ENCODE measurements at regions not wholly inside any gene's neighbourhood (a gene's known extent, or its start where the extent isn't known, plus 50 kb on each side); places are given as distances from the start of the nearest gene placed in this dataset.
A peak's percentile ranks its signal among the peaks of the same experiment; 100 is the strongest.
"Not testable (repeated sequence)": the region's sequence is repeated elsewhere in the genome, so short reads cannot be mapped to it uniquely, and the experiment has no call there.

DNA sequence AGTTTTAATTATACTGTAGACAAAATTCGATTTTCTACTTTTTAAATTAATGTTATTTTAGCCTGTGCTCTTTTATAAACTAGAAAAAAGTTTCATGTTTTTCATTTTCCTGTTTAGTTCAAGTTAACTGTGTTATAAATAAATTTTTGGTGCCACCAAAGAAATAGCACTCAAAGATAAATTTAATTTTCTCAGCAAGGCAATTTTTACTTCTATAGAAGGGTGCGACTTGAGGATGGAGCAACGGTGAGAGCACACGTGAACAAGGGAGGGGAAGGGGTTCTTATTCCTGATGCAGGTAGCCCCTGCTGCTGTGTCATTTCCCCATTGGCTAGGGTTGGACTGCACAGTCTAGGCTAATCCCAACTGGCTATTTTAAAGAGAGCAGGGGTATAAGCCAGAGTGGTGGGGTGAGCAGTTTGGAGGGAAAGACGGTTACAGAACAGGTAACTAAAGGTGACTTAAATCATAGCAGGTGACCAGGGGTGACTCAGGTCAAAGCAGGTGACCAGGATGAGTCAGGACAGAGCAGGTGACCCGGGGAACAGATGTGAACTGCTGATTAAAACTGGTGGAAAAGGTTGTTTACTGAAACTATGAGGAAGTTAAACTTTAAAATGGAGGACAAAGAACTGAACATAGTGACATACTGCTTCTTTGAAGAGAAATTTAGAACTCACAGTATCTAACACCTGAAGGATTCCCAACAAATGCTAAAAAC, 104.6 kb upstream of the GPBP1 start:
- no peak for DNase-seq

DNA sequence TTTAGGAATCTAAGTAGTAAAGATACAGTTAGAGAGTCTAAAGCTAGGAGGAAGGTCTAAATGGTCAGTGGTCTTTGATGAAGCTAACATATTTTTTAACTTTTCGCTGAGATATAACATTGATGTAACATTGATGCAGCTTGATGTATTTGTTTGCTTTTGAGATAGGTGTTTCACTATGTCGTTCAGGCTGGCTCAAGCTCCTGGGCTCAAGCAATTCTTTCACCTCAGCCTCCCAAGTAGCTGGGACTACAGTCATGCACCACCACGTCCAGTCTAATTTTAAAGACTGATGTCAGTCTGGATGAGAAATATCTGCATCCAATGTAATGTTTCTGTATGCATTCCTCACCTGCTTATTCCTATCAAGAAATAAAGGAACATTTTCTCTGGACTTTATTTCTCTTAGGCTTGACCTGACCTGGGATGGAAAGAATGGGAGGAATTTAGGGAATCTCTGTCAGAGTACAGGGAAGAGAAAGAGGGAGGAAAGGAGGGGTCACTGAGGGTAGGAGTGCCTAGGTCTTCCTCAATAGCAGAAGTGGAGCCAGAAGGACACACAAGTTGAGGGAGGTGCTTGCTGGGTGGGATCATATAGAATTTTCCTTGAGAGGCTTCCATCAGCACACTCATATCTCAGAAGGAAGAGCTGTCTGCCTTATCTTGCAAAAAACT, 101.5 kb upstream of the GPBP1 start:
- no peak for DNase-seq

DNA sequence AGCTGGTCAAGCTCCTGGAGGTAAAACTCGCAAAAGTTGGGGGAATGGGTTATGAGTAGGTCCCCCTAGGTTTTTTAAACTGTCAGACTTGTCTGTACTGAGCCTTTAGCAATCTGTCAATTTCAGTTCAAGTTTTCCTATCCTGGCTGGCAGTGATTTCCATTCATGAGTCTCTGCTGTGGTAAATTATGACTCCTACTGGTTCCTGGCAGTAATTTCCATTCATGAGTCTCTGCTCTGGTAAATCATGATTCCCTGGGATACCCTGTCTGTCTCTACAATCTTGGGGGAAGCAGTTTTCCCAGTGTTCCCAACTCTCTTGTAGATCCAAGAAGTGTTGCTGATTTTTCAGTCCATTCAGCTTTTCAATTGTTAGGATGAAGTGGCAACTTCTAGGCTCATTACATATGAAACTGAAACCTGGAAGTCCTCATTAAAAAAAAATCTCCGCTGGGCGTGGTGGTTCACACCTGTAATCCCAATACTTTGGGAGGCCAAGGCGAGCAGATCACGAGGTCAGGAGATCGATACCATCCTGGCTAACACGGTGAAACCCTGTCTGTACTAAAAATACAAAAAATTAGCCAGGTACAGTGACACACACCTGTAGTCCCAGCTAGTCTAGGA, 91.3 kb upstream of the GPBP1 start:
- DNase-seq = no peak

DNA sequence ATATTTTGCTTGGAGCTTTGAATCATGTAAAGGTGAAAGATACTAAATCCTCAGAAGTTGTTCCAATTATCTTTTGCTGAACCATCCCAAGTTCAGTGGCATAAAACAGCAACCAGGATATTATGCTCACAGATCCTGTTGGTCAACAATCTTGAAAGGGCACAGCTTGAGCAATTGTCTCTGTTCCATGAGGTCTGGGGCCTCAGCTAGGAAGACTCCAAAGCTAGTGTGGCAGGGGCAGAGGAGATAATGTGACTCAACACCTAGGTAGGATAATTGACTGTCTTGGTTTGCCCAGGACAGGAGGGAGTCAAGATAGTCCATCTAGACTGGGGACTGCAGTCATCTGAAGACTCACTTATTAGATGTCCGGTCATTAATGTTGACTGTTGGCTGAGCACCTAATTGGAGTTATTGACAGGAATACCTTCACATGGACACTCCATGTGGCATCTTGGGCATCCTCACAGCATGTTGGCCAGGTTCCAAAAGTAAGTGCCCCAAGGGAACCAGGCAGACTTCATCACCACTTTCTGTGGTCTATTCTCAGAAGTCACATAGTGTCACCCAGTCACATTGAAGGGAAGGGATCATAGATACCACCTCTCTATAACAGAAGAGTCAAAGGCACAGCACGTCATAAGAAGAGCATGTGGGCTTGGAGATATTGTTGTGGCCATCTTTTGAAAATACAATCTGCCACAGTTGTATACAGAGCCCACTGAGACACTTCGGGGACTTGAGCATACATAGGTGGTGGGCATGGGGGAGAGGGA, 88.4 kb upstream of the GPBP1 start:
- DNase-seq = no peak

DNA sequence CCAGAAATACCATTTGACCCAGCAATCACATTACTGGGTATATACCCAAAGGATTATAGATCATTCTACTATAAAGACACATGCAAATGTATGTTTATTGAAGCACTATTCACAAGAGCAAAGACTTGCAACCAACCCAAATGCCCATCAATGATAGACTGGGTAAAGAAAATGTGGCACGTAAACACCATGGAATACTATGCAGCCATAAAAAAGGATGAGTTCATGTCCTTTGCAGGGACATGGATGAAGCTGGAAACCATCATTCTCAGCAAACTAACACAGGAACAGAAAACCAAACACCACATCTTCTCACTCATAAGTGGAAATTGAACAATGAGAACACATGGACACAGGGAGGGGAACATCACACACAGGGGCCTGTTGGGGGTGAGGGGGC, 85.9 kb upstream of the GPBP1 start:
- not testable (repeated sequence) for DNase-seq

DNA sequence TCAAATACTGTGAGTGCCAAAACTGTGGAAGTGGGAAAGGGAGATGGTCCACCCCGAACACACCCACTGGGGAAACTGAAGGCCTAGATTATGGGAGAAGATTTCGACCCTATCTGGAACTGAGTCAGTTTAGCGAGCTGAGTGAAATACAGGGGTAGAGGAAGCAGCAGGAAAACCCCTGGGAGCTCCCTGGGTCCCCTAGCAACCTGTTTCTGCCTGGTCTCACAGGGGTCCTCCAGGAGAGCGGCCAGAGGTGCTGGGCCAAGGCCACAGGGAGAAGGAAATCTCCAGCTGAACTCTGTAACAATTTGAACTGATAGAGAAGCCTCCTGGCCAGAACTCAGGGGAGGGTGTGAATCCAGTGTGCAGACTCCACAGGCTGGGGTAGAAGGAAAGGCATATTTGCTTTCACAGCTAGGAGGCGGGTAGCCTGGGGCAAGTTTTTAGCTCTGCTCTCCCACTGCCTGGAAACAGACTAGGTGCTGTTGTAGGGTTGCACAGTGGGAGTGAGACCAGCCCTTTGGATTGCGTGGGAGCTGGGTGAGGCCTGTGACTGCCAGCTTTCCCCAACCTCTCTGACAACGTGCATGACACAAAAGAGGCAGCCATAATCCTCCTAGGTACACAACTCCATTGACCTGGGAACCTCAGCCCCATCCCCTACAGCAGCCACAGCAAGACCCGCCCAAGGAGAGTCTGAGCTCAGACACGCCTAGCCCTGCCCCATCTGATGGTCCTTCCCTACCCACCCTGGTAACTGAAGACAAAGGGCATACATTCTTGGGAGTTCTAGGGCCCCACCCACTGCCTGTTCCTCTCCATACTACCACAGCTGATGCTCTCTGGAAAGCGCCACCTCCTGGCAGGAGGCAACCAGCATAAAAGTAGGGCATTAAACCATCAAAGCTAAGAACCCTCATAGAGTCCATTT, 78.8 kb upstream of the GPBP1 start:
- no peak for DNase-seq

DNA sequence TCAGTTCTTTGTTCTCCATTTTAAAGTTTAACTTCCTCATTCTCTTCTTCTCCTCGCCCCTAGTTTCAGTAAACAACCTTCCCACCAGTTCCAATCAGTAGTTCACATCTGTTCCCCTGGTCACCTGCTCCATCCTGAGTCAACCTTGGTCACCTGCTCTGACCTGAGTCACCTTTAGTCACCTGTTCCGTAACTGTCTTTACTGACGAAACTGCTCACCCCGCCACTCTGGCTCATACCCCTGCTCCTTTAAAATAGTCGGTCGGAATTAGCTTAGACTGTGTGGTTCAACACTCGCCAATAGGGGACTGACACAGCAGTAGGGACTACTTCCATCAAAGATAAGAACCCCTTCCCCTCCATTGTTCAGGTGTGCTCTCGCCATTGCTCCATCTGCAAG, 76.3 kb upstream of the GPBP1 start:
- no peak for DNase-seq

DNA sequence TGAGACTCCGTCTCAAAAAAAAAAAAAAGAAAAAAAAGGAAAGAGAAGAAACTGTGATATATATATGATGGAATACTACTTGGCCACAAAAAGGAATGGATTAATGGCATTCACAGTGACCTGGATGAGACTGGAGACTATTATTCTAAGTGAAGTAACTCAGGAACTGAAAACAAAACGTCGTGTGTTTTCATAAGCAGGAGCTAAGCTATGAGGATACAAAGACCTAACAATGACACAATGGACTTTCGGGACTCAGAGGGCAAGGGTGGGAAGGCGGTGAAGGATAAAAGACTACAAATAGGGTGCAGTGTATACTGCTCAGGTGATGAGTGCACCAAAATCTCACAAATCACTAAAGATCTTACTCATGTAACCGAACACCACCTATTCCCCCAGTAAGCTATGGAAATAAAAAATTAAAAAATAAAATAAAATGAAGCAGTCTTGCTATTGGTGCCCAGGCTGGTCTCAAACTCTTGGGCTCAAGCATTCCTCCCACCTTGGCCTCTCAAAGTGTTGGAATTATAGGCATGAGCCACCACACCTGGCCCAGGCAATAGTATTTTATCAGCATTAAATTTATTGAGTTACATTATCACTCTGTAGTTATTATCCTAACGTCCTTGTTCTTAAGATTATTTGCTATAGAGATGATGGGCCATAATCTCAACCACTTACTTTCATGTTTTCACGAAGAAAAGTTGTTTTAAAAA, 71.5 kb upstream of the GPBP1 start:
- DNase-seq = no peak

DNA sequence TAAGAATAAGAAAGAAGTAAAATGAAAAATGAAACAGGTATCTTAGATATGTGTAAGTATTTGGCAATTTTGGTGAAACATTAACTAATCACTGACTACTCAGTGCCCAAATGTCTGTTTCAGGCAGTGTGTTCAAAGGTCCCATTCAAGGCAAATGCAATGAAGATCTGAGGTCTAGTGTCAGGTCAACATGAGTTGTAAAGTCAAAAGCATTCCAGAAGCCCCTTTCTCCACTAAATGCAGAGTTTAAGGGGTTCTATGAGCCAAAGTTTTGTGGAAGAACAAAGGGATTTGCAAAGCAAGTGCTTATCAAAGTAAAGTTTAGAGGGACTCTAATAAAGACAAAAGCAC, 71.0 kb upstream of the GPBP1 start:
- no peak for DNase-seq

DNA sequence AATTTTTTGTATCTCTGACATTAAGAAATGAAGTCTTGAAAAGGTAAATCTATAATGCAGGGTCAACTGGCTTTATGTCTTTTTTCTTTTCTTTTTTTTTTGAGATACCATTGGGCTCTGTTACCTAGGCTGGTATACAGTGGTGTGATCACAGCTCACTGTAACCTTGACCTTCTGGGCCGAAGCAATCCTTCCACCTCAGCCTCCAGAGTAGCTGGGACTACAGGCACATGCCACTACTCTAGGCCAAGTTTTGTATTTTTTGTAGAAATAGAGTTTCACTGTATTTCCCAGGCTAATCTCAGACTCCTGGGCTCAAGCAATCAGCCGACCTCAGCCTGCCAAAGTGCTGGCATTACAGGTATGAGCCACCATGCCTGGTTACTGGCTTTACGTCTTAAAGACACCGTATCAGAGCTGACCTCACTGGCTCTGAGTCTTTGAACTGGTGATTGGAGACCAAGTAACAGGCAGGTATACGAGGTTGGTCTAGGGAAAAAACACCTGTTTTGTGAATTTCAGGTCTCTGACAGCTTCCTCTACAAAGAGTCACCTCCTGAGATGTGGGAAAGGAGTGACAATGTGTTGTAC, 70.4 kb upstream of the GPBP1 start:
- no peak for DNase-seq

DNA sequence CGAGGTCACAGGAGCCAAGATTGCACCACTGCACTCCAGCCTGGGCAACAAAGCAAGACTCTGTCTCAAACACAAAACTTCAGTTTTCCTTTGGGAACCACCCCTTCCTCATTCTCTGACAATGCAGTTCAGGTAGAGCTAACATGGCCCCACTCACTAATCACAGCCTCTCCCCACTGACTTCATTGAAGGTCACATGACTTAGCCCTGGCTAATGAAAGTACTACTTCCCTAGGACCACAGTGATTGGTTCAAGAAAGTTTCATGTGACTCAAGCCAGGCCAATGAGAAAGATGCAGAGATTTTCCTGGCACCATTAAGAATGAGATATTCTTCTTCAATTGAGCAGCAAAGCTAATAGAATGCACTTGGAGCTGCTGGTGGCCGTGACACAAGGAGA, 67.2 kb upstream of the GPBP1 start:
- DNase-seq = no peak

DNA sequence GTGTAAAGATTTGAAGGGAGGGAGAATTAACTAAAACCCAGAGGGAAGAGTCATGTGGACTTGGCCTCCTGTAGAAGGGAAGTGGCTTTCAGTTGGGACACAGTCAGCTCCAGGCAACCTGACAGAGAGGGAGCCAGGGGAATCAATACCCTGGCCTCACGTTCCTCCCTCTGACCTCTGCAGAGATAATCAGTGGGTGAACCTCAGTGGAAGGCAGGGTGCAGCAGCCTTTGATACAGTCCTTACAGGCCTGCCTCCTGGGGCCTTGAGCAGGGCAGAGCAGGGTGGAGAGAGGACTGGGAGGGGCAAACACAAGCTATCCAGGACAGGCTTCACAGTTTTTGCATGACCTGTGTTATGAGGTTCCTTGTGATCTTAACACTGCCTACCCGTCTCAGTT, 61.9 kb upstream of the GPBP1 start:
- DNase-seq = no peak

DNA sequence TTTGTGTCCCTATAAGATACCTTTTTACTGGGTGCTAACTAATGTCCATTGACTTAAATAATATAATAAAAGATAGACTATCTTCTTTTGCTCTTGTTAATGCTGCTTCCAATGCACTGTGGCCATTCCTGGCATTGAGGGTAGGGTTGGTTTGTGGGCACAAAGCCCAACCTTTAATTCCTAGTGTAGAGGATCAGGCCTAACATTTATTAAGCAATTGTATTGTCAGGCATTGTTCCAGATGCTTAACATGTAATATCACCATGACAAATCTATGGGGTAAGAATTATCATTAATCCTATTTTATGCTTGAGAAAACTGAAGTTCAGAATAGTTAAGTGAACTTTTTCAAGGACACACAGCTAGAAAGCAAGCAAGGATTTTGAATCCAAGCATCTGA, 60.4 kb upstream of the GPBP1 start:
- DNase-seq = no peak

DNA sequence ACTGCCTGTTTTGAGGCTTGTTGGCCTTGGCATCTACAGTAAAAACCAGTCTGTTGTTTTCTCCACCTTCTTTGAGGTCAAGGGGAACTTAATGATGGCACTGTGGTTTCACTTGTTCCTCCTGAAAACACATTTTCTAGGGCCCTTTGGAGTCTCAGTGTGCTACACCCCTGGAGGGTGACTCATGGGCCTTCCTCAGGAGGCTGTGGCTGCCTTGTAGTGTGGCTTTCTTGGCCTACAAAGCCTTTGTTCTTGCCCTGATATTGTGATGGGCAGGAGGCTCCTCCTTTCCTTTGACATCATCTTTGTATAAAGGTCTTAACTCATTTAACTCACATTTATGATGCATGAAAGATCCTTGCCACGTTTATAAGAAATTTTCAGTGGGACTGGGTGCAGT, 56.3 kb upstream of the GPBP1 start:
- peak; percentile 7 for DNase-seq

DNA sequence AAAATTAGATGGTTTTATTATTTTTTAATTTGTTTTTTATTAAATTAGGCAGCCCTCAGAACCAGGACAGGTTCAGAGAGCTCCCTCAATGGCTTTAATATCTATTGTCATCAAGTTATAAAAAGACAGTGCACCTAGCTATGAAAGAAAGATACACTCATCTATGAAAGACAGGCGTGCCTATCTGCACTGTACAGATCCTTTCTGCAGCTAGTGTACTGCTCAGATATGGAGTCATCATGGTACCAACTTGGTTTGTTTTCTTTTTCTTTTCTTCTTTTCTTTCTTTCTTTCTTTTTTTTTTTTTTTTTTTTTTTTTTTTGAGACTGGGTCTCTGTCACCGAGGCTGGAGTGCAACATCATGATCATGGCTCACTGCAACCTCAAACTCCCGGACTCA, 54.8 kb upstream of the GPBP1 start:
- DNase-seq = no peak

DNA sequence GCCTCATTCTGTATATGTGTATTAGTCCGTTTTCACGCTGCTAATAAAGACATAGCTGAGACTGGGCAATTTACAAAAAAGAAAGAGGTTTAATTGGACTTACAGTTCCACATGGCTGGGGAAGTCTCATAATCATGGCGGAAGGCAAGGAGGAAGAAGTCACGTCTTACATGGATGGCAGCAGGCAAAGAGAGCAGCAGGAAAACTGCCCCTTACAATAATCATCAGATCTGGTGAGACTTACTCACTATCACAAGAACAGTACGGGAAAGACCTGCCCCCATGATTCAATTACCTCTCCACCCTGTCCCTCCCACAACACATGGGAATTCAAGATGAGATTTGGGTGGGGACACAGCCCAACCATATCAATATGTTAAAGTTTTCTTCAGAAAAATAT, 49.8 kb upstream of the GPBP1 start:
- DNase-seq = no peak
